ENCODE measurements at regions not wholly inside any gene's neighbourhood (a gene's known extent, or its start where the extent isn't known, plus 50 kb on each side); places are given as distances from the start of the nearest gene placed in this dataset.

DNA sequence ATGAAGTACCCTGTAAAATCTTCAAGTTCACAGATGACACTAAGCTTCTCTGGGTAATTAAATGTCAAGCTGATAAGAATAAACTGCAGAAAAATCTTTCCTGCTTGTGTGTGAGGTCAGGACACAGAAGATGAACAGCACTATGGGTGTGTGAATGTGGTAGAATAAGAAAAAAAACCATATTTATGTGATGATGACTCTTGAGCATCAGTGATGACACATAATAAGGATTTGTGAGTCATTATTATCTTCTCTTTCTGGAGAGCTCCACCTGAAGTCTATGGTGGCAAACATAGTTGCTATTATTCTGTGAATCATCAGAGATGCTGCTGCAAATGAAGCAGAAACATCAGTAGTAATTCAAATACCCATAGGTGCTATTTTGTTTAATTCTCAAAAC, 422.4 kb downstream of the DIPK2A start:
- no peak for DNase-seq

DNA sequence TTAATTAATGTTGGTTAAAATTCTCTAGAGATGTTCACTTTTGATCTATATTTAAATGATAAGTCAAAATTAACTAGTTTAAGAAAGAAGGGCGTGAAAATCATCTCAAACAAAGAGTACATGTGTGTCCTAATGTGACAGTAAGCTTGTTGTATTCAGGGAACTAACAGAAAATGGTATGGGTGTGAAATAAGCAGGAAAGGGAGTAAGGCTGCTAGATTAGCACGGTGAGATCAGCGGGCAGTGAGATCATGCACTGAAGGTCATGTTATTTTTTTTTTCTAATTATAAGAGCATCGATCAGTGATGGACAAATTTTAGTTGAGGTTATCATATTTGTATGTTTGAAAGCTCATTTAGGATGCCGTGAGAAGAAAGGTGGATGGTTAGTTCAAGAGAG, 430.8 kb downstream of the DIPK2A start:
- DNase-seq: no peak

DNA sequence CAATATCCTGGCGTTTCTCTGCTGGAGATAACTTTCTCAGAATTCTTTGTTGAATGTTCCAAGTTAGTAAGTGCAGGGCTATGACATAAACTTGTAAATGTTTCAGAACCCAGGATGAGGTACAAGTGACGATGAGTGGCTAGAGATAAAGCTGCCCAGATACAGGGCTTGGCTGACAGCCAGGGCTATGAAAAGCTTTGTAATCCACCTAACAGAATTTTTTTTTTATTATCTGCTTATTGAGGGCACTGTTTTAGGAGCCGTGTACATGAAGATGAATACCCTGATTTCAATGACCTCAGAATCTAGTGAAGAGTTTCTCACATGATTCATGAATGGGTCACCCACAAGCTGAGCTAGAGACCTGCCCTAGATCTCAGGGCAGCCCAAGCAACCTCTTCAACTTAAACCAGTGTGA, 431.4 kb downstream of the DIPK2A start:
- no peak for DNase-seq

DNA sequence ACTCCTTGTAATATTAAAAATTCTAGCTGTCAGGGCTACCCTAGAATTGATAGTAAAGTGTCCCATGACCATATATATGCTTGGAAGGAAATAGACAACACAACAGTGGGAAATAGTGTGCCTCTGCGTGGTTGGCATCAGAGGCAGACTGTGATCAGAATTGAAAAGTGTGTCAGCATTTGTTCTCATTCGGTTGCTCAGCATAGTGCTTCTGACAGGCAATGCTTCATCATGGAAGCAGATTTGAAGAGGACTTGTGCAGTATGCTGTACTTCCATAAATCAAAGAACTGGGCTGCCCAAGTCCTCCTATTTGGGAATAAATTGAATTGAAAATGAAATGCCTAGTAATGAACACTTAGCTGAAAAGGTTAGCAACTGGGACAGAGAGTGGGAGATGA, 435.7 kb downstream of the DIPK2A start:
- no peak for DNase-seq

DNA sequence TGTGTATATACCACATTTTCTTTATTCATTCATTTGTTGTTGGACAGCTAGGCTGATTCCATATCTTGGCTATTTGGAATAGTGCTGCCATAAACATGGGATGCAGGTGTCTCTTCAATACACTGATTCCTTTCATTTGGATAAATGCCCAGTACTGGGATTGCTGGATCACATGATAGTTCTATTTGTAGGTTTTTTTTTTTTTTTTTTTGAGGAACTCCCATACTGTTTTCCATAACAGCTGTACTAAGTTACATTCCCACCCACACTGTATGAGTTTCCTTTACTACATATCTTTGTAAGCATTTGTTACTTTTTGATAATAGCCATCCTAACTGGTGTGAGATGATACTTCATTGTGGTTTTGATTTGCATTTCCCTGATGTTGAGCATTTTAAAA, 437.7 kb downstream of the DIPK2A start:
- DNase-seq: no peak

DNA sequence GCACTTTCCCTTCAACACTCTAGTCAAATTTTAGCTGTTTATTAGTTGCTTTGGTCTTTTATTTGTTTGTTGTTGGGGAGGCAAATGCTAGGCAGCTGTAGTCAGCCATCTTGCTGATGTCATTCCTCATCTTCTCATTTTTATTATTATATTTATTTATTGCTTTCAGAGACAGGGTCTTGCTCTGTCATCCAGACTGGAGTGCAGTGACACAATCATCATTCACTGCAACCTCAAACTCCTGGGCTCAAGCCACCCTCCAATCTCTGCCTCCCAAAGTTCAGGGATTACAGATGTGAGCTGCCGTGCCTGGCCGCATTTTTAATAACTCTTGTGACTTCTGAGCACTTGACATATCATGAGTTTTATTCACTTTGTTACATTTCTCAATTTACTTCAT, 441.4 kb downstream of the DIPK2A start:
- no peak for DNase-seq

DNA sequence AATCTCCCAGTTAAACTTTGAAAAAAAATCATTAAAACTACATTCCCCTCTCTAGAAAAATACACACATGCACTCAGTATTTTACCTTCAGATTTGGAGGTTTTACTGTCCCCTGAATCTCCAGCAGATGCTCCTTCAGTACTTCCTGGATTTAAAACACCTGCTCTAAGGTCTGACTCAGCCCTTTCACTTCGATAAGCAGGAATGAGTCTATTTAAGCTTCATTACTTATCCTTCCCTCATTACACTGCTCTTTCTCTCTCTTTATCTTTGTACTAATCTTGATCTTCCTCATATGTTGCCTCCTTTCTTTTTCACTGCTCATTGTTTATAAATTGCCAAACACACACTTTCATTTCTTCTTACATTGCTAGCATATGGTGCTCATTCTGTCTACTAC, 443.9 kb downstream of the DIPK2A start:
- DNase-seq: no peak

DNA sequence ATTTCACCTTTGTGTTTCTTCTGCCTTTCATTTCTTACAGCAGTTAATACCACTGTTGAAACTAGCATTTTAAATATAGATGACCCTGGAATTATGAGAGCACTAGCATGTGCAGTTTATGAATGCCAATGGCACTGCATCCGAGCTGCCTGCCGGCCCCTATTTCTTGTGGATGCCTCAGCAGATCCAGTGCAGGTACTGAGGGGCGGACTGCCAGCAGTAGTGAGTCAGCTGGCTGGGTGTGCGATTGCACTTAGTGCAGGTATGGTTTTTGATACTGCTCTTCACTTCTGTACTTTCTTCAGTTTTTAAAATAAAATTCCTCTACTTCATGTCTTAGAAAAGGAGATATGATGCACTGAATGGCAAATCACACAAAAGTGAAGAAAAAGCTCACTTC, 453.0 kb downstream of the DIPK2A start:
- DNase-seq: no peak

DNA sequence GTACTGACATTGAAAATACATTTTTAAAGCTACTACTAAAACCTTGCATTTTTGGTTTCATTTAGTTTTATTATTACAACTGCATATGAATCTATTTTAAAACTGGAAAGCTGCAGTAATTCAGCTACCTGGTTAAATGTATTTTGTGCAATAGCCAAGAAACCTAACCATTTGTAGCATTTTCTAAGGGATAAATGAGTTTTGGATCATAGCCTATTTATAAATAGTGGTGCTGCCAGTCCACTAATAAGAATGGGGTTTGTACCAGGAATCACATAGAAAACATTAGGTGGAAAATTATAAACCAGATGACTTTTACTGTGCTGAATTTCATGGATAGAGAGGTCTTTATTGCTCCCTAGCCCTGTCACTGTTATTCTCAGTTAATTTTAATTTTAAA, 454.7 kb downstream of the DIPK2A start:
- no peak for DNase-seq

DNA sequence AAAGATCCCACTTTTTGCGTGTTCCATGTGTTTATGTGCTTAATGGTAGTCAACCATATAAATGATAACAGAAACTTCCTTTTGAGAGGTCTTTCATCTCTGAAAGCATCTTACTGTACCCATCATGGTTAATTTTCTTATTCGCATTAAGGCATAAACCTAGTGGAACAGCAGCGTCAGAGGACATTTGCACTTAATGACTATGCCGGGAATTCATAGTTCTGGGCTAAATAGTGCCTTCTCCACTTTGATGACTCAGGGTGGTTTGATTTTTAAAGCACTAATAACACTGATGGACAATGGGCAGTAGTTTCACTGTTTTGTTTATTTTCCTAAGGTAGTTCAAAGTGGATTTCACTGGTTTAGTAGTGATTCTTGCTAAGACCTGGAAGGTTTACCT, 455.3 kb downstream of the DIPK2A start:
- DNase-seq: no peak

DNA sequence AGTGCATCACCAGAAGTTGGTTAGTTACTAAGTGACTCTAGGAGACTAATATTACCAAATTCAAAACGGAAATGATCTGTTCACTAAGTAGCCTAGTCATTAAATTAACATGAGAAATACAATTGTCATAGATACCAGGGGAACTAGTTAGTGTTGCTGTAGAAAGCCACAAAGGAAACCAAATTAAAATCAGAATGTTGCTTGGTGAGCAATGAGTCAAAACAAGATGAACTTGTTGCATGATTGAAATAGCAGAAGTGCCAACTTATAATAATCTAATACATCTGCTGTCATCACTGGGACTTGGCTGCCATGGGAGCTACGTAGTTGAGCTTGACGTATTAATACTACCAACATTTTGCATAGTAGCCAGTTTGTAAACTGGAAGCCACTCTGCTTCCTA, 458.1 kb downstream of the DIPK2A start:
- DNase-seq: peak; percentile 44

DNA sequence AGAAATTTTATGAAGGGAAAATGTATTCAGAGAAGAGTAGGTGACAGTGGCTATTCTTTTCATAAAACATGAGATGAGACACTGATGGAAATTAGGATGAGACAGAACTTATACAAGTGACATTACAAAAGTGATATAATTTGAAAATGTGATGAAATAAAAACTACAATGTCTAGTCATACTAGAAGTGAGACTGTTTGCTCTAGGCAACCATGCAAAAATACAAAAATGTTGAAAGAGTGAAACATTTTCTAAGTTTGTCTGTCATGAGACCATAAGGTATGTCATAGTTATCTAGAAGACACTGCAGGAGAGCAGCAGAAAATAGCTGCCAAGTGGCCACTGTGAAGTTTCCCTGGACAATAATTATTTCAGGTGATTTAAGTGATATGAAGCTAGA, 459.5 kb downstream of the DIPK2A start:
- no peak for DNase-seq

DNA sequence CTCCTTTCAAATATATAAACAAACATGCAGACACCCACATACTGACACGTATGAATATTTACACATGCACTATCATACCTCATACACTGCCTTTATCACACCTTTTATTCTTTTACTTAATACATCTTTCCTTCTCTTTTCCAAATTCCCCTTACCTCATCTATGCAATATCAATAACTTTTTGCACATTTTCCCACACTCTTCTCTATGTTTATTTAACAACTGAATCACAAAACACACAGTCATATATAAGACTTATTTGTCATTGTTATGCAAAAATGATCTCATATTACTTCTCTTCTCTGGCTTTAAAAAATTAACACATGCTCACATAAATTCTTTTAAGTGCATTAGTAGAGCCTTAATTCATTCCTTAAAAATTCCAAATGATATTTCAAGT, 461.4 kb downstream of the DIPK2A start:
- DNase-seq: no peak

DNA sequence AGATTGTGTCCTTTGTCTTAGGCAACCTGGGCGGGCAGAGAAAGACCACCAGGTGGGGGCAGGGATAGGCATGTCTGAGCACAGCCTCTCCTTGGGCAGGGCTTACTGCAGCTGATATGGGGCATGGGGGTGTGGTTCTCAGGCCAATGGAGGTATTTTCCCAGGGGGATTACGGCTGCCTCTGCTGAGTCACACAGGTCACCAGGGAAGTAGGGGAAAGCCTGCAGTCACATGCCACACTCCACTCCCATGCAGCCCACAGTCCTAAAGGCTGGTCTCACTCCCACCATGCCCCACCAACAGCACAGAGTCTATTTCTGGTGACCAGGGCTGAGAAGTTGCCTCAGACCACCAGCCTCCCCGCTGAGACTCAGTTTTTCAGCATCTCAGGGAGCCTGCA, 466.4 kb downstream of the DIPK2A start:
- no peak for DNase-seq

DNA sequence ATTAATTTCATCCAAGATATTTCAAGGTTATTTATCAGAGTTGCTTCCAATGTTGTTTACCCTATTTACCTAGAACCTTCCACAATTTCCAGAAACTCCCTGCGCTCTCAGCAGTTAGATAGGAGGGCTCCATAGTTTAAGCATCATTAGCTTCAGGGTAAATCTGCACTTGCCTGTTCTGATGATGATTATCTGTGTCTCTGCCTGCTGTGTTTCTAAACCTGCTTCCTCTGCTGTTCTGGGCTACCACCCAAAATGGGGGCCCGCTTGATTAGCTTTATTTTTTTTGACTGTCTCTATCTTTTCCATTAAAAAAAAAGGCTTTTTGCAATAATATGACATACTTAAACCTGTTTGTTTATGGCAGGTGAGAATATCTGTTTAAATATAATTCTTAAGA, 472.4 kb downstream of the DIPK2A start:
- DNase-seq: no peak

DNA sequence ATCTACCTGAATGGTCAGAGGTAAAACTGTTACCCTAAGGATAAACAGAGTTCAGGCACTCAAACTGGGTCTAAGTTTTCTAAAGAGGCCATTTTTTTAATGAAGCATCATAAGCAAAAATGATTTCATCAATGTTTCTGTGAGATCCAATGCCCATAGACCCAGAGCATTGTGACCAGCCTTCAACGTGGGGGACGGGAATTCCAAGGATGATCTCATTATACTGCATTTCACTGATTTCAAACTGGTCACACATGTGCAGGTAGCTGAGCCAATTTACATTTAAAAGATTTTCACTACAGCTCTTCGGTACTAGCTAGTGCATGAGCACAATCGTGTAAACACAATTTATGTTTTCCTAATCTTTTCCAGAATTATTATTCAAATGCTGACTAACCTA, 472.9 kb downstream of the DIPK2A start:
- DNase-seq: no peak

DNA sequence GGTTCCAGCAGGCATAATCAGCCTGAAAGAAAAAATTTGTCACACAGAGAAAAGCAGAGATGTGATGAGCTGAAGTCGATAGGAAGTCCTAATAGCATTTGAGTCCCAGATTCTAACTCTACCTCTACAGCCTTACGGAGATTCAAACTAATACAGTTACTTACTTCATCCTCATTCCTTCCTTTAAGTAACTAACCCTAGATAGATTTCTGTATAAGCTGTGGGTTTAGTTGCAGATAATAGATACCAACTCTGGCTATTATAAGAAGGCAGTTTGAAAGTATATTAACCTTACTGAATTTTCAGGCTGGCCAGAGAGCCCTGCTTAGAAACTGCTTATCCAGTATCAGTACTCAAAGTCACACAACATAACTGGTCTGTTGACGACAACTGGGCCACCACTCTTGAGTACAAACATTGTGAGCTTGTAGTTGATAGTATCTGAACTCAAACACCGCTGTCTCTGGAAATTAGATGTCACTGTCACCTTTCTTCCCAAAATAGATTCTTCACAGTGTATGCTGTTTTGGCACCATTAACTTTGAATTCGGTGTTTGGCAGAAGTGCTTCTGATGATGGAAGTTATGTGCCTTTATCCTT, 484.3 kb downstream of the DIPK2A start:
- DNase-seq: no peak

DNA sequence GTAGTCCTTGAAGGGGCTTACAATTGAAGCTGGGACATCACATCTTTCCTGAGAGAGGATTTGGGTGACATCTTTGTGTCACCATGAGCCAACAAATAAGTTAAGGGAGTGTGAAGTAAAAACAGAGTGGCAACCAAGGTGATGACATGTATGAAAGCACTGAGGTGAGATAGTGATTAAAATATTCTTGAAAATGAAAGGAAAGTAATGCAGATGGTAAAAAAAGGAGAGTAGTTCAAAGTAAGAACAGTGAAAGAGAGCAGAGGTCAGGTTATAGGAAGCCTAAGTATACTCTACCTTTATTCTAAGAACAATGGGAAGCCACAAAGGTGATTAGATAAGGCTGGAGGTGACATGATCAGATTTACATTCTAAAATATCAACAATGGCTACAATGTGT, 486.1 kb downstream of the DIPK2A start:
- DNase-seq: no peak

DNA sequence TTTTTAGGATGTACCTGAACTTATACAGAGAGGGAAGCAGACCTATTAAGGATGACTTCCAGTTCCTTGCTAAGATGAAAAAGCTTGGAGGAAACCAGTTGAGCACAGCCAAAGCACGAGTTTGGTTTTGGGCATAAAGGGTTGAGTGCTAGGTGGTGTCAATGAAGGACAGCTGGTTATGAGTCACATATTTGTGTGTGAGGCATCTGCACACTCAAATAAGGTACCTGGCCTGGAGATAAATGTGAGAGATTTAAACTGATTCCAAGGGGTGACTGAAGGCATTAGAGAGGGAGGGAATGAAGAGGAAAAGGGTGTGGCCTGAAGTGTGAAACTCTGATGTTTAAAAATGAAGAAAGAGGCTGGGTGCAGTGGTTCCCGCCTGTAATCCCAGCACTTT, 486.7 kb downstream of the DIPK2A start:
- DNase-seq: no peak

DNA sequence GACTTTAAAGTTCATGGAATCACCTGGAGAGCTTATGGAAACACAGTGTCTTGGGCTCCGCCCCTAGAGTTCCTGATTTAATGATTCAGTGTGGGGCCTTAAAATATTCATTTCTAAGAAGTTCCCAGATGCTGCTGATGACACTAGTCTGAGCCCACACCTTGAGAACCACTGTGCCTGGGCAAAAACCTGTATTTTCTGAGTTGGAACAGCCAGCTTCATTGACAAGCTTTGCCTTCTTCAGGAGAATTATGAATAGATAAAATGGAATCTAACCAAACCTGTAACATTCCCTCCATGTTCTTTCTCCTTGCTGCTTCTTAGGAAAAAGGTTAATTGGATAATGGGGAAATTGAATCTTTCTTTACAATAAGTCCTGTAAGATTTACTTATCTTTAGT, 490.7 kb downstream of the DIPK2A start:
- no peak for DNase-seq

DNA sequence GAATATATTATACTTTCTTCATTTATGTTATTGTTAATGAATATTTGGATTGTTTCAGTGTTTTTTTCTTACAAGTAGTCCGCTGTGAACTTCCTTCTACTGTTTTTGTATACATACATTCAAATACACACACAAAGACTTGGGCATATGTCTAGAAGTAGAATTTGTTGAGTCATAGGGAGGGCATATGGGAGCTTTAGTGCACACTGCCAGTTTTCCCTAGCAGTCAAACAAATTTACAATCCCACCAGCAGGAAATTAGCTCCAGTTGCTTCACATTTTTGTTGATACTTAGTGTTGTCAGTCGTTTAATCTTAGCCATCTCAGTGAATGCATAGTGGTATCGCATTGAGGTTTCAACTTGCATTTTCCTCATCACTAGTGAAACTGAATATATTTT, 492.3 kb downstream of the DIPK2A start:
- no peak for DNase-seq

DNA sequence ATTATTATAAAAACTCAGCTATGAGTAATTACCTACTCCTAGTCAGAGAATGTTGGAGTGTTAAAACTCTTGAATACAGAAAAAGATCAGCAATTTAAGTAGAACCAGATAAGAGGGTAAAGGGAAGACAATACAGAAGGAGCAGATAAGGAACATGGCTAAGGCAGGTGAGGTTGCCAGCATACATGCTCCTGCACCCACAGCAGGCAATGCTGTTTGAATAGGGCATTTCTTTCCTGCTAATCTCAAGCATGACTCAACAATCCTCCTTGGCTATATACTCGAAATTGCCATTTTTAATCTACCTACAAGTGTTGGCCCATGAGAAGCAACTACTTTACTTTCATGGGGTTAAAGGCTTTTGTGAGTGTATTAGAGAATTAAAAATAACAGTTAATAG, 494.5 kb downstream of the DIPK2A start:
- DNase-seq: no peak

DNA sequence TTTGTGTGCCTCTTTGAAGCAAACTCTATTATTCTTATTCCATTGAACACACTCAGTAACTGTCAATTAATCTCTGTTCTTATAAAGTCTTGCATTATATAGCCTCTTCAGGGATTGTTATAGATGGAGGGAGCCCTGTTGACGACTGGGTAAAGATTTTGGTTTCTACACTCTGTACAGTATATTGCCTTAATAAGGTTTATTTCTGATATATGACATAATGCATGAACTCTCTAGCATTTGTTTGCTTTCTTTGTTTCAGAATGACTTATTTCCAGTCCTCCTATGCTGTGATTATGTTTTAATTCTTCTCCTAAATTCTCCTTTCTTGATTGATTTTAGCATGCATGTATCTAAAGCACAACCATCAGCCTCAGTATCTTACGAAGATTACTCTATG, 494.9 kb downstream of the DIPK2A start:
- no peak for DNase-seq

DNA sequence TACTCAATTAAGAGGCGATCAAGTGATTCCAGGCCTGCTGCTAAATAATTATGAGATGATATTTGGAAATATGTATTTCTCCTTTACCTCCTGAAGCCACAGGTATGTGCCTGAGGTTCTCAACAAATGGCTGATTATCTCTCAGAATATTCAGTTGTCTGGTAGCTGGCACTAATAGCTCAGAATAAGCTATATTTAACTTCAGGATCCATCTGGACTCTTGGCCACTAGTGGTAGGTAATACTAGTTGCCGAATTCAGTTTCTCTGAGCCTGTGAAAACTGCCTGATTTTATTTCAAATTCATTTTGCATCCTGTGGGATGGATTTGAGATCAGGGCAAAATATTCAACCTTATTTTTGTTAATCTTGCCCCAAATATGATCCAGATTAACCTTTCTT, 499.0 kb downstream of the DIPK2A start:
- DNase-seq: no peak

DNA sequence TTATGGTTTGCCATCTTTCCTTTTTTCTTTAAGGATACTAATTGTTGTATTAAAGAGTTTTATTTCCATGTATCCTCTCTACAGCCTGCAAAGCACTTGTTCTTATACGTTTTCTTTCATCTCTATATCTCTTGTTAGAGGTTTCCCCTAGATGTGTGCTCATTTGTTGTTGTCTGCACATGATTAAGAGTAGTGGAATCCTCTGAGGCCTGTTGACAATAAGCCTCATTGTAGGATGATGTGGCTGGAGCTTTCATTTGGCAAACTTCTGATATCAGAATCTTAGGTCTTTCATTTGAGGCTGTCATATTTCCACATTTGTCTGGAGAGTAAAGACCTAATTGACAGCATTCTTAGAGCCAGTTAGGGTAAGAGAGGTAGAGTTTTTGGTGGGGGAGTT, 506.0 kb downstream of the DIPK2A start:
- DNase-seq: no peak

DNA sequence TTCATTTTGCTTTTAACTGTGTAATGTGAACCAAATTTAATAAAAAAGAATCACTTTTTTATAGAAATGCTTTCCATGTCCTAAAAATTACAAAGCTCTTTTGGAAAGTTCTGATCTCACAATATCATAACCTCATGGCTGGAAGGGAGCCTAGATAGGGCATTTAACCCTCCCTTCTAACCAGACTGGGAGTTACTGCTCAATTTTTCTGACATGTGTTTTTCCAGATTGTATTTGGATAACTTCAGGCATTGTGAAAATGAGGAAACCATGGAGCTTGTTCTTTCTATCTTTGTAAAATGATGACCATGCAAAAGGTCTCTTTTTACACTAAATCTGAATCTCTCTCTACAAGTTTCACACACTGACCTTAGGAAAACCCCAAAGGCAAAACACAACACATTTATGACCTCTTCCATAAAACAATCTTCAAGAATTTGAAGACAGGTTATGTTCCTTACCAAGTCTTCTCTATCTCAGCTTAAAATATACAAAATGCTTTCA, 508.8 kb downstream of the DIPK2A start:
- DNase-seq: no peak

Data from activated CD4-positive, alpha-beta T cell treated with anti-CD3 and anti-CD28 coated beads, Interleukin-10, Interleukin-2, amounts not matched to agents 100 ng/mL and 50 ng/mL, durations not matched to agents 16 hours and 8 hours (primary cell).